H1 (cell line): ENCODE measurements at regions not wholly inside any gene's neighbourhood (a gene's known extent, or its start where the extent isn't known, plus 50 kb on each side); places are given as distances from the start of the nearest gene placed in this dataset.

Experiments used
- CTCF ChIA-PET: fragments of 300-600 bp; sonication (Branson Sonifier 250); formaldehyde crosslinking; loops from one replicate; lab custom pipeline; 2021; ENCODE audit not compliant: partially characterized antibody; lab: Charles Lee
- POLR2A ChIA-PET: fragments of 300-600 bp; sonication (Branson Sonifier 250); formaldehyde crosslinking; loops from one replicate; lab custom pipeline; 2021; ENCODE audit warnings: inconsistent platforms; ENCODE audit not compliant: partially characterized antibody; lab: Charles Lee
- DNase-seq, 2 experiments: peaks; one replicate each; pipeline versions ENCODE4 v3.0.0 to v3.0.0-alpha.2; 2010 to 2022; ENCODE audit warnings: low spot score in 2 of 2, low read depth in 1 of 2, mixed read lengths in 1 of 2
- FAIRE-seq: peaks from 2 replicates; lab custom pipeline; 2011; peaks lifted over from hg19 to GRCh38; lab: Jason Lieb, UNC
- H2AFZ ChIP-seq: 2 replicates; pipeline ENCODE4 v1.8.1; 2012; ENCODE audit warnings: low read length, inconsistent platforms
- H2AK5ac ChIP-seq: 2 replicates; pipeline ENCODE4 v1.6.1; 2013; ENCODE audit warnings: low read depth, low read length
- H2BK120ac ChIP-seq: replicated peaks from 2 replicates; pipeline ENCODE3; 2013; ENCODE audit warnings: low read depth, low read length, inconsistent platforms
- H2BK12ac ChIP-seq: 2 replicates; pipeline ENCODE4 v1.6.1; 2013; ENCODE audit warnings: low read depth, low read length
- H2BK15ac ChIP-seq: 2 replicates; pipeline ENCODE4 v1.6.1; 2013; ENCODE audit warnings: low read length
- H2BK20ac ChIP-seq: 2 replicates; pipeline ENCODE4 v1.6.1; 2013; ENCODE audit warnings: low read length
- H2BK5ac ChIP-seq: 2 replicates; pipeline ENCODE4 v1.6.1; 2013; ENCODE audit warnings: low read depth, low read length
- H3K14ac ChIP-seq: 2 replicates; pipeline ENCODE4 v1.6.1; 2013; ENCODE audit warnings: inconsistent platforms; ENCODE audit not compliant: insufficient read length
- H3K18ac ChIP-seq: 2 replicates; pipeline ENCODE4 v1.6.1; 2013; ENCODE audit warnings: low read length; ENCODE audit errors: extremely low read depth
- H3K23ac ChIP-seq: 2 replicates; pipeline ENCODE4 v1.6.1; 2013; ENCODE audit warnings: inconsistent platforms; ENCODE audit not compliant: insufficient read length
- H3K23me2 ChIP-seq: 2 replicates; pipeline ENCODE4 v1.6.1; 2013; ENCODE audit warnings: low read depth, low read length
- H3K27ac ChIP-seq: 2 replicates; pipeline ENCODE4 v1.6.1; 2011; ENCODE audit warnings: low read depth, low read length, inconsistent platforms
- H3K27me3 ChIP-seq, 4 experiments: replicated peaks in 1 of 4; 1 replicate in 1 of 4; 2 replicates in 3 of 4; pipeline versions ENCODE4 v1.6.1 to v1.8.1; 2011 to 2013; ENCODE audit warnings: low read length in 3 of 4, mild to moderate bottlenecking in 3 of 4, inconsistent platforms in 2 of 4, mixed read lengths in 2 of 4, moderate library complexity in 1 of 4; ENCODE audit not compliant: control insufficient read depth in 3 of 4, insufficient read depth in 3 of 4; ENCODE audit errors: extremely low read depth in 1 of 4
- H3K36me3 ChIP-seq, 4 experiments: 2 replicates each; pipeline versions ENCODE4 v1.6.1 to v1.8.1; 2011 to 2013; ENCODE audit warnings: mild to moderate bottlenecking in 4 of 4, low read length in 3 of 4, moderate library complexity in 2 of 4, control low read depth in 1 of 4, inconsistent platforms in 1 of 4; ENCODE audit not compliant: insufficient read depth in 4 of 4, control insufficient read depth in 2 of 4
- H3K4ac ChIP-seq: replicated peaks from 2 replicates; pipeline ENCODE3; 2013; ENCODE audit warnings: low read length, low read depth, mixed read lengths, inconsistent platforms; ENCODE audit not compliant: insufficient read length
- H3K4me1 ChIP-seq, 4 experiments: replicated peaks in 1 of 4; 1 replicate in 1 of 4; 2 replicates in 3 of 4; pipeline versions ENCODE4 v1.6.1 to v1.8.1; 2011 to 2013; ENCODE audit warnings: low read length in 3 of 4, inconsistent platforms in 2 of 4, mixed read lengths in 1 of 4; ENCODE audit not compliant: insufficient read depth in 4 of 4, control insufficient read depth in 3 of 4
- H3K4me2 ChIP-seq, 2 experiments: 2 replicates each; pipeline versions ENCODE4 v1.6.1 to v1.8.1; 2011 to 2013; ENCODE audit warnings: low read depth in 2 of 2, low read length in 2 of 2, control low read depth in 1 of 2, inconsistent platforms in 1 of 2, mild to moderate bottlenecking in 1 of 2; ENCODE audit not compliant: insufficient read depth in 1 of 2
- H3K4me3 ChIP-seq, 4 experiments: fragments of 200-600, 300-600 bp in 1 of 4; sonication (generic), shearing (Covaris generic), sonication (Bioruptor Twin) in 1 of 4; 2 replicates each; pipeline versions ENCODE4 v1.5.1 to v1.8.1; 2011 to 2016; ENCODE audit warnings: low read length in 4 of 4, low read depth in 3 of 4, control low read depth in 2 of 4, inconsistent platforms in 2 of 4, mild to moderate bottlenecking in 2 of 4, mixed read lengths in 1 of 4, moderate library complexity in 1 of 4; ENCODE audit not compliant: insufficient read depth in 2 of 4; ENCODE audit errors: extremely low read depth in 1 of 4
- H3K56ac ChIP-seq: replicated peaks from 2 replicates; pipeline ENCODE3; 2013; ENCODE audit warnings: low read depth, mild to moderate bottlenecking, mixed read lengths, low read length, inconsistent platforms; ENCODE audit not compliant: insufficient read length
- H3K79me1 ChIP-seq: 2 replicates; pipeline ENCODE4 v1.6.1; 2013; ENCODE audit warnings: low read depth, low read length, control low read depth
- H3K79me2 ChIP-seq, 2 experiments: 2 replicates each; pipeline versions ENCODE4 v1.6.1 to v1.8.1; 2012 to 2013; ENCODE audit warnings: low read length in 2 of 2, mild to moderate bottlenecking in 2 of 2, inconsistent platforms in 1 of 2; ENCODE audit not compliant: insufficient read depth in 2 of 2, control insufficient read depth in 1 of 2
- H3K9ac ChIP-seq, 4 experiments: replicated peaks in 1 of 4; 1 replicate in 1 of 4; 2 replicates in 3 of 4; pipeline versions ENCODE4 v1.6.1 to v1.8.1; 2011 to 2013; ENCODE audit warnings: low read depth in 3 of 4, low read length in 3 of 4, control low read depth in 2 of 4, mild to moderate bottlenecking in 2 of 4, moderate library complexity in 2 of 4, inconsistent platforms in 1 of 4; ENCODE audit errors: extremely low read depth in 1 of 4
- H3K9me3 ChIP-seq, 2 experiments: 2 replicates each; pipeline versions ENCODE4 v1.6.1 to v1.8.1; 2012 to 2013; ENCODE audit warnings: mild to moderate bottlenecking in 2 of 2, moderate library complexity in 2 of 2, control low read depth in 1 of 2, inconsistent platforms in 1 of 2, low read depth in 1 of 2, low read length in 1 of 2, mixed read lengths in 1 of 2; ENCODE audit not compliant: insufficient read depth in 2 of 2
- H4K20me1 ChIP-seq, 2 experiments: replicated peaks in 1 of 2; 2 replicates each; pipeline versions ENCODE3 to v1.8.1; 2011 to 2013; ENCODE audit warnings: inconsistent platforms in 2 of 2, low read length in 2 of 2, mild to moderate bottlenecking in 1 of 2; ENCODE audit not compliant: insufficient read depth in 2 of 2, control insufficient read depth in 1 of 2
- H4K5ac ChIP-seq: 2 replicates; pipeline ENCODE4 v1.6.1; 2013; ENCODE audit warnings: low read length, low read depth, mixed read lengths, inconsistent platforms; ENCODE audit not compliant: insufficient read length
- H4K8ac ChIP-seq: 2 replicates; pipeline ENCODE4 v1.8.0; 2013; ENCODE audit warnings: mild to moderate bottlenecking, moderate library complexity, low read length, inconsistent platforms; ENCODE audit not compliant: insufficient read depth; ENCODE audit errors: extremely low read depth
- H4K91ac ChIP-seq: replicated peaks from 2 replicates; pipeline ENCODE3; 2013; ENCODE audit warnings: low read length, mixed read lengths, inconsistent platforms; ENCODE audit not compliant: insufficient read length
- CTBP2 ChIP-seq: IDR thresholded peaks from 2 replicates; pipeline ENCODE4 v1.7.0; 2011; ENCODE audit warnings: borderline replicate concordance, mild to moderate bottlenecking, moderate library complexity, mixed read lengths, low read length; ENCODE audit not compliant: insufficient read depth, insufficient read length
- HDAC6 ChIP-seq: IDR thresholded peaks from one replicate; pipeline ENCODE4 v1.7.1; 2012; ENCODE audit warnings: low read depth, mild to moderate bottlenecking, inconsistent platforms, low read length, moderate library complexity
- POLR2AphosphoS5 ChIP-seq: IDR thresholded peaks from 2 replicates; pipeline ENCODE4 v1.6.1; 2011; ENCODE audit warnings: low read depth, low read length
- RAD21 ChIP-seq, 2 experiments: IDR thresholded peaks in 1 of 2; conservative IDR thresholded peaks in 1 of 2; 2 replicates each; pipeline ENCODE4 v1.6.1; 2011; ENCODE audit warnings: low read depth in 2 of 2, low read length in 2 of 2, improper control_type of control experiment in 1 of 2, inconsistent platforms in 1 of 2, mild to moderate bottlenecking in 1 of 2, moderate library complexity in 1 of 2
- SP1 ChIP-seq: IDR thresholded peaks from 2 replicates; pipeline ENCODE4 v1.6.1; 2011; ENCODE audit warnings: low read depth, low read length
- ZNF274 ChIP-seq: IDR thresholded peaks from 2 replicates; pipeline ENCODE4 v1.7.0; 2012; ENCODE audit warnings: low read length, borderline replicate concordance; ENCODE audit errors: extremely low read depth
- WGBS, 2 experiments: shearing (Covaris generic) in 1 of 2; methylation state at CpG; one replicate each; pipeline versions ENCODE4 v1.1.6 to v1.1.7; 2013 to 2015; ENCODE audit warnings: low lambda C conversion rate in 2 of 2, mixed read lengths in 2 of 2, inconsistent platforms in 1 of 2, low coverage in 1 of 2, missing lambda C conversion rate in 1 of 2; ENCODE audit not compliant: insufficient replicate concordance in 2 of 2, insufficient coverage in 1 of 2, insufficient read length in 1 of 2; ENCODE audit errors: extremely low coverage in 1 of 2, missing lambda C conversion rate in 1 of 2; 5-methylcytosine and 5-hydroxymethylcytosine counted together

DNA sequence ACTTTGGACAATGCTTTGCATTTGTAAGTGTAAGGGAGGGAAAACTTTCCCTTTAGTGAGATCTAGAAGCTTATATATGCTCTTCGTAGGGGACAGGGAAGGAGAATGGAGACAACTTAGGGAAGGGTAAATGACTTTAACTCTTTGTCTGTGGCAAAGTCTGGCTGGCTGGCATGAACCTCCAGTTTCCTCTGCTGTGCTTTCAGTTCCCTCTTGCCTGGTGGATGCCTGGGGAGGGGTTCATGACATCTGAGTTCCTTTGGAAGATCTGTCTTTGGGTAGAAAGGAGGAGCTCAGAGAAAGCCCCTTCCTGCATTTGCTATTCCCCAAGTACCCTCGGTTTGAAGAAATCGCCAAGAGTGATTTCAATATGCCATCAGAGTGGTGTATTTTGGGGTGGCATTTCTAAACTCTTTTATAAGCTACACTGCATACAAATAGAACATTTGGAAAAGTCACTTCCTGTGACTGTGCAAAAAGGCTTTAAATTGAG is 143.6 kb downstream of the VAPA start:
- Histone ChIP-seq H2AFZ (no peak overlapping the region), H3K4me3 (no peak overlapping the region), H3K9me3 (no peaks in the 10 kb centered on the region), H2BK120ac (no peak overlapping the region), H2BK20ac (no peak overlapping the region), H3K27ac (no peak overlapping the region), H3K23ac (no peak overlapping the region), H3K36me3 (no peaks in the 10 kb centered on the region), H4K20me1 (no peaks in the 10 kb centered on the region), H3K14ac (no peak overlapping the region), H4K91ac (no peak overlapping the region), H3K18ac (peak overlapping the region; percentile 41; the same call in 1 of the 2 replicates), H3K4me2 (no peak overlapping the region), H3K23me2 (no peaks in the 10 kb centered on the region)
- no peak for DNase-seq
- WGBS, 2 experiments: 87% methylated on average over 3 of the region's 3 CpGs; no CpG with 5 or more reads in 1 of the 2 experiments
- TF ChIP-seq RAD21 (IDR thresholded peaks at IDR 0.05 in 1 of 2, conservative IDR thresholded peaks at IDR 0.05 in 1 of 2; ENCODE audit: low read depth in 2 of 2, low read length in 2 of 2) (no peak), CTBP2 (no peak), HDAC6 (no peak), POLR2AphosphoS5 (no peak), ZNF274 (no peak), SP1 (no peak)
- TF ChIP-seq, all 59 proteins: peak for 0
- Histone ChIP-seq H4K5ac (no peak overlapping the region), H3K9ac (no peak overlapping the region), H3K79me1 (no peaks in the 10 kb centered on the region), H3K27me3 (0 out of 7 replicates have a peak, but pooled peaks cover 0 to 2% (median 0%) of the 10 kb centered on the region in 4 experiments), H2AK5ac (no peak overlapping the region), H3K79me2 (no peaks in the 10 kb centered on the region), H3K4me1 (peaks cover 0 to 5% (median 0%) of the 10 kb centered on the region in 4 experiments; a peak in 2 of 7 replicates), H2BK12ac (no peak overlapping the region), H4K8ac (no peak overlapping the region), H2BK15ac (no peak overlapping the region), H3K4ac (no peak overlapping the region), H2BK5ac (no peak overlapping the region), H3K56ac (no peak overlapping the region)
- CTCF ChIA-PET: interaction anchor here (0.9 kb wide), 1 partner anchor 13 kb away, joined by 3 read pairs; no protein-coding TSS in a partner anchor
- POLR2A ChIA-PET: no interaction called here
- FAIRE-seq: no peak
